SKM-1 treated with dmso at 0.1 percent for 144 hours (cell line): ENCODE measurements at regions not wholly inside any gene's neighbourhood (a gene's known extent, or its start where the extent isn't known, plus 50 kb on each side); places are given as distances from the start of the nearest gene placed in this dataset.
"Not testable (repeated sequence)": the region's sequence is repeated elsewhere in the genome, so short reads cannot be mapped to it uniquely, and the experiment has no call there.

Experiments used
- DNase-seq: peaks from one replicate; lab custom pipeline; 2025; ENCODE audit not compliant: unreplicated experiment; lab: John Stamatoyannopoulos, UW

DNA sequence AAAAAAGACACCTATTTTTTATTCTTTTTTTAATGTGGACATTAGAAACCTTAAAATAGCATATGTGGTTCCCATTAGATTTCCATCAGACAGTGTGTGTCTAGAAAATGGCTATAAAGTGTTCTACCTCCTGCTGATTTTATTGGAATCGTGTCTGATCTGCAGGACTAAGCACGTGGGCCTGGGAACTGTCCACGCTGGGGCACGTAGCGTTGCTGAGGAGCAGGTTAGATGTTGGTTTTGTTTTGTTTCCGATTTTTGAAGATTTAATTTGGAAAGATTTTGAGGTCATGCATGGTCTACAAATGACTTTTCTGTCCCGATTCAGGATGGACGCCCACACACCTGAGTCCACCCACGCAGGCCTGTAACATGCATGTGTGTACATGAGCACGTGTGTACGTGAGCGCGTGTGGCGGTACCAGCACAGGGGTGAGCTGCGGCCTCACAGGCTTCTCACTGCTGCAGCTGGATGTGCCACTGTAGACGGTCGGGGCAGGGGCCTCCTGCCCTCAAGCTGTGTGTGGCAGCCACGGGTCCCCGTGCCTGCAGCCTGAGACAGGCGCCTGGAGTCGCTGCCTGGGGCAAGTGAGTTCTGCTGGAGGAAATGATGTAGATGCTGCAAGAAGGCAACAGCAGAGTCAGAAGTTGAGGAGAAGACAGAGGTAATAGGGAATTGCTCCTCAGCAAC is 99.7 kb upstream of the CTDP1 start:
- no peak for DNase-seq

- no peak for DNase-seq
Measured at GRCh38 chr18:79580498-79581171, 99.0 kb upstream of the CTDP1 start.

DNA sequence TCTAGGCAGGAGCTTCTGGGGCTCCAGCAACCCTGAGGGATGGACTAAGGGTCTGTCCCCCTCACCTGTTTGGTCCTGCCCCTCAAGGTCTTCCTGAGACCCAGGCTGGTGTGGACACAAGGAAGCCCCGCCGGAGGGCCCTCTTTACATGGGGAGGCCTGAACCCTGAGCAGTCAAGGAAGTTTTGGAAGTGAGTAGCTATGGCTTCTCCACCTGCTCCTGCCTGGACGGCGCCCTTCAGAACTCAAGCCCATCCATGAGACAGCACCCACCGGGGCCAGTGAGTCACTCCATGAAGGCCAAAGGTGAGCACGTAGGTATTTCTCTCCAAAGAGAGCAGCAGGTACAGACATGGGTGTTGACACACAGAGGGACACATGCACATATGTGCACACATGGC is 98.2 kb upstream of the CTDP1 start:
- no peak for DNase-seq

- DNase-seq: no peak
Measured at GRCh38 chr18:79581911-79582310, 97.7 kb upstream of the CTDP1 start.

DNA sequence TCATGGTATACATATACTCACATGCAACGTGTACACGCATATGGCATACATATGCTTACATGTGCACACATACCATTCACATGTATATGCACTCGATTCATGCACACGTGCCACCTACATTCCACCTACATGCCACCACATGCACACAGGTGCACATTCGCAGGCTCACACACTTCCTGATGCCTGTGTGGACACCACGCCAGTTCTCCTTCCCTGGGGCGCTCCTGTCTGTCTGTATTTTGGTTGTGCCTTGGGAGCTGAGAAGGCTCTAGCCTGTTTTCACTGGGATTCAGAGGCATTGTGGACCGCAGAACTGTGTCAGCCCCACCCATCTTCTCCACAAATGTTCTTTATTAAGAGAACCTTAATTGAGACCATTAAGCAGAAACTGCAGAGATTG is 96.6 kb upstream of the CTDP1 start:
- DNase-seq: no peak

- no peak for DNase-seq
Measured at GRCh38 chr18:79583426-79583825, 96.2 kb upstream of the CTDP1 start.

DNA sequence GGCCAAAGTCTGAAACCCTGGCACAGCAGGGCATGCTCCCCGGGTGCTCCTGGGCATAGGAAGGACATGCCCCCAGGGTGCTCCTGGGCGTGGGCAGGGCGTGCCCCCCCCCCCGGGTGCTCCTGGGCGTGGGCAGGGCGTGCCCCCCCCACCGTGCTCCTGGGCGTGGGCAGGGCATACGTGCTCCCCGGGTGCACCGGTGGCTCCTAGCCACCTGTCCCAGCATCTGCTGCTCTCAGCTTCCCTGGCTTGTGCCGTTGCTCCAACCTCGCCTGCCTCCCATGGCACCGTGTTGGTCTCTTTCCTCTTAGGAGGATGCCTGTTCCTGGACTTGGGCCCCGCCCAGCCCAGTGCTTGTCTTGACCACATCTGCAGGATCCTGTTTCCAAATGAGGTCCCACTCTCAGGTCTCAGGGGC is 95.6 kb upstream of the CTDP1 start:
- DNase-seq: no peak

GRCh38 chr18:79584491-79585394 is 94.9 kb upstream of the CTDP1 start:
- no peak for DNase-seq

GRCh38 chr18:79585395-79586370 is 93.9 kb upstream of the CTDP1 start:
- no peak for DNase-seq

GRCh38 chr18:79586436-79587225 is 93.0 kb upstream of the CTDP1 start:
- no peak for DNase-seq

DNA sequence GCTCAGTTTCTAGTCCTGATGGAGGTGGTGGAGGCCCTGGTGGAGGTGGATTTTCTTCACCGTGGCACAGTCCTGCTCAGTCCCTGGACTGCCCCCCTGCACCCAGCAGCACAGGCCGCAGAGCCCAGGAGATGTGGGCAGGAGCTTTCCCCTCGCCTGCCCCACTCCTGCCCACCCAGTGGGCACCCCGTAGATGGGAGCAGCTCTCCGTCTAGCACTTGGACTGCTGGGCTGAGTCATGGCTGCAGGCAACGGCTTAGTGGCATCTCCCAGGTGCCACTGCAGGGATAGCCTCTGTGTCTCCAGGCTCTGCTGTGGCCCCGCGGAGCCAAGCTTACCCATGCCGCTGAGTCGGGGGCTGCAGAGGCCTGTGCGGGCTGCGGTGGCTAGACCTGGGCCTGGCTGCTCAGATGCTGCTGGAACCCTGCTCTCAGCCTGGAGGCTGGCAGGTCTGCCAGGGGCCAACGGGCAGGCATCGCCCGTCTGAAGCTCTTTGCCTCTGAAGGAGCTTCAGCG is 92.3 kb upstream of the CTDP1 start:
- DNase-seq: no peak

DNA sequence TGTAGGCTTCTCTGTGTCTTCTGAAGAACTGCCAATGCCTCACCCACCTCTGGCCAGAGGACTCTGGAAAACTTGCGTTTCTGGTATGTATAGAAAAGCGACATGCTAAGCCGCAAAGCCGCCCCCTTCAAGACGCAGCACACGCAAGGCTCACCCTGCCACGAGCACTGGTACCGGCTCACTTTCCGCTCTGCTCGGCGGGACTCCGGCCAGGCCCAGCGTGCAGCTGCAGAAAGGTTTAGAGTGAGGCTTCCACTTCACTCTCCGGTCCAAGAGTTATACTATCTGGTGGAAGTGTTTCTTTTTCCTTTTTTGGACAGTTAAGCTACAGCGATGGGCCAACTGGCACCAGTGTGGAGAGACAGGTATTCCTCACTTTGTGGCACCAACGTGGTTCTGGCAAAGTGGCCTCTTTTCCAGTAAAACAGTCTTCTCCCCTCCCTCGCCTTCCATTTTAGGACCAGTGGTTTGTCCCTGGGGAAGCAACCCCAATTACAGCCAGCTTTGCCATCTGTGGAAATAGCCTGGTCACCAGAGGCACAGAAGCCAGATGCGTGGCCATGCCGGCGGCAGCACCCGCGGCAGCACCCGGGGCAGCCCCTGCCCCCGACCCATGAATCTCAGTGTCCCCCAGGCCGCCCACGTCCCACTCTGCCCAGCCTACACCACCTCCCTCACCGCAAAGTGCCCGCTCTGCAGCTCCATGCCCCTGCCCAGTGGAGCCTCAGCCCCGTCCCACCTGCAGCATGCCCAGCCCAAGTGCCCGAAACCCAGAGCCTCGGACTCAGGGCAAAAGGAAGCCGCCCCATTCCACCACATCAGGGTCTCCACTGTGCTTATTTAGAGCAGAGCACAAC is 91.6 kb upstream of the CTDP1 start:
- no peak for DNase-seq

DNA sequence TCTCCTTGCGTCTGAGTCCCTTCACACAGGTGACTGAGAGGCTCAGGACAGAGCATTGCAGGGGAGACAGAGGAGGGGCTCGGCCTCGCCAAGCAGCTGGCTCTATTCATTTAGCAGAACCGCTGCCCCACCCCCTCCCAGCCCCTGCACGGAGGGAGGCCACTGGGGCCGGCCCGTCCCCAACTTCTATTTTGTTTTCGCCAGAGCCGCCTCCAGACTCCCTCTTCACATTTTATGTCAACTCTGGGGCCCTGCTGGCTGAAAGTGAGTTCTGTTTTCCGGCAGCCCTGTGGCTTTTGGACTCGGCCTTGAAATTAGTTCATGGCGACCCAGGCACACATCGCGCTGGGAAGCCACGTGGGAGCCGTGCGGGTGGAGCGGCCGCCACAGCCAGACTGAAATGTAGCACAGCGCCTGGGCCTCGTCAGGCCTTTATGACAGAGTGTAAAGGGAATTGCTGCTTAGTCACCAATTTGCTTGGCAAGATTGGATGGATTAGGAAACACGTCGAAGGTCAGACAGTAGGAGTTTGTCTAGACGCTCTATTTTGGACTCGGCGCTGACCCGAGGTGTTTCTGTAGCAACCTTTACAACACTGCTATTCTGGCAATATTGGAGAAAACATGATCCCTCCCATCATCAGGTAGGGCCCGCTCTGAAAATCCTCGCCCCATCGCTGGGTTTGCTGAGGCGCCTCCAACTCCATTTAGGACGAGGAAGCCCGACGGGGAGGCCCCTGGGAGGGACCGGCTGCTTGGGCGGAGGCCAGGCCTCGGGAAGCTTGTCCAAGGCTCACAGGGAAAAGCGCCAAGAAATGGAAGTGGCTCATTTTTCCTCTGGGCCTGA is 90.7 kb upstream of the CTDP1 start:
- DNase-seq: no peak

GRCh38 chr18:79589601-79590091 is 90.0 kb upstream of the CTDP1 start:
- DNase-seq: no peak

DNA sequence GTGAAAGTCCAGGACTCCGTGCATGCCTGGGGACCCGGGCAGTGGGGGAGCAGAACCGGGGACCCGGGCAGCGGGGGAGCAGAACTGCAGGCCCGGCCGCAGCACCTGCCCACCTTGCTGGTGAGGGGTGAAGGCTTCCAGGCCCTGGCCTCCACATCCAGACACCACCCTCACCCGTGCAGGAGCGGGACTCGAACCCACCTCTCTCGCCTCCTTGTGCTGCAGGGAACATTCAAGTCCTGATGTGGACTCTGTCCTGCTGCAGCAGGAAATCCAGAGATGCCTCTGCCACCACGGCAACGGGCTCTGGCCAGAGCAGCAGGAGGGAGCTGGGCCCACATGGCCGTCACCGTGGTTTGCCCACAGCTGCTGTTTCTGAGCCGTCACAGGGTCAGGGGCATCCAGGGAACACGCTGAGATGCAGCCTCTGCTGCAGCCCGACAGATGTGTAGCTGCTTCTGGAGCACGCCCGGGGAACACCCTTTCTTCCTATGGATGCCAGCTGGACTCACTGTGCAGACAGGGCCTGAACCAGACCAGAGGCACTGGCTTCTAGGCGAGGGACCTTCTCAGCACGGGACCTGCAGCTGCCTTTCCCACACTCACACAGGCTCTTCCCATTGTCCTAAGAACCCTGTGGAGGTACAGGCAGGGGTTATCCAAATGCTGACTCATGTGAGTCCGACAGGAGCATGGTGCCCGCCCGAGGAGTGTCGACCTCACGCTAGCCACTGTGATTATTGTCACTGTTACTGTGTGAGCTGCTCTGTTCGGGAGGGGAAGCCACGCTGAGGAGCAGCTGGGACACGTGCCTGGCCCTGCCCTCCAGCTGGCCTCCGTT is 89.2 kb upstream of the CTDP1 start:
- DNase-seq: no peak

GRCh38 chr18:79591032-79591308 is 88.6 kb upstream of the CTDP1 start:
- DNase-seq: no peak

- not testable (repeated sequence) for DNase-seq
Measured at GRCh38 chr18:79592684-79593083, 86.9 kb upstream of the CTDP1 start.
